ENCODE measurements at regions not wholly inside any gene's neighbourhood (a gene's known extent, or its start where the extent isn't known, plus 50 kb on each side); places are given as distances from the start of the nearest gene placed in this dataset.
"Not testable (repeated sequence)": the region's sequence is repeated elsewhere in the genome, so short reads cannot be mapped to it uniquely, and the experiment has no call there.

- no peak for DNase-seq (ENCODE audit: low read depth, low spot score)
Measured at GRCh38 chr10:28733245-28733644, 55.9 kb downstream of the BAMBI start.

- no peak for DNase-seq (ENCODE audit: low read depth, low spot score)
Measured at GRCh38 chr10:28733647-28734046, 56.3 kb downstream of the BAMBI start.

GRCh38 chr10:28734938-28735759 lies 57.8 kb downstream of the BAMBI start:
- DNase-seq (ENCODE audit: low read depth, low spot score): peak; percentile 96

- no peak for DNase-seq (ENCODE audit: low read depth, low spot score)
Measured at GRCh38 chr10:28737096-28737495, 59.8 kb downstream of the BAMBI start.

- DNase-seq (ENCODE audit: low read depth, low spot score): no peak
Measured at GRCh38 chr10:28738200-28738599, 60.9 kb downstream of the BAMBI start.

GRCh38 chr10:28743576-28743975 lies 66.3 kb downstream of the BAMBI start:
- no peak for DNase-seq (ENCODE audit: low read depth, low spot score)

GRCh38 chr10:28744069-28744768 lies 66.9 kb downstream of the BAMBI start:
- no peak for DNase-seq (ENCODE audit: low read depth, low spot score)

GRCh38 chr10:28754930-28755718 lies 77.8 kb downstream of the BAMBI start:
- DNase-seq (ENCODE audit: low read depth, low spot score): no peak

- peak; percentile 73 for DNase-seq (ENCODE audit: low read depth, low spot score)
Measured at GRCh38 chr10:28761084-28761846, 83.9 kb downstream of the BAMBI start.

- DNase-seq (ENCODE audit: low read depth, low spot score): peak; percentile 63
Measured at GRCh38 chr10:28763471-28764170, 86.3 kb downstream of the BAMBI start.

GRCh38 chr10:28765641-28766040 lies 88.3 kb downstream of the BAMBI start:
- no peak for DNase-seq (ENCODE audit: low read depth, low spot score)

- DNase-seq (ENCODE audit: low read depth, low spot score): peak; percentile 29
Measured at GRCh38 chr10:28768227-28768626, 90.9 kb downstream of the BAMBI start.

GRCh38 chr10:28769091-28769604 lies 91.8 kb downstream of the BAMBI start:
- no peak for DNase-seq (ENCODE audit: low read depth, low spot score)

GRCh38 chr10:28771580-28772090 lies 94.3 kb downstream of the BAMBI start:
- DNase-seq (ENCODE audit: low read depth, low spot score): not testable (repeated sequence)

GRCh38 chr10:28774051-28774995 lies 97.0 kb downstream of the BAMBI start:
- no peak for DNase-seq (ENCODE audit: low read depth, low spot score)

GRCh38 chr10:28775773-28776172 lies 98.5 kb downstream of the BAMBI start:
- DNase-seq (ENCODE audit: low read depth, low spot score): no peak

GRCh38 chr10:28776519-28776918 lies 99.2 kb downstream of the BAMBI start:
- no peak for DNase-seq (ENCODE audit: low read depth, low spot score)

GRCh38 chr10:28777911-28778310 lies 100.6 kb downstream of the BAMBI start:
- no peak for DNase-seq (ENCODE audit: low read depth, low spot score)

- DNase-seq (ENCODE audit: low read depth, low spot score): no peak
Measured at GRCh38 chr10:28778524-28778923, 101.2 kb downstream of the BAMBI start.

All from astrocyte of the hippocampus (primary cell).